CD4-positive, alpha-beta T cell treated with Interleukin-12 subunit alpha and Interleukin-12 subunit beta, for 1 hour (primary cell): ENCODE measurements at regions not wholly inside any gene's neighbourhood (a gene's known extent, or its start where the extent isn't known, plus 50 kb on each side); places are given as distances from the start of the nearest gene placed in this dataset.
"Not testable (repeated sequence)": the region's sequence is repeated elsewhere in the genome, so short reads cannot be mapped to it uniquely, and the experiment has no call there.

Source experiments
- DNase-seq: peaks from one replicate; pipeline ENCODE4 v3.0.0-alpha.2; 2020

GRCh38 chr14:24744641-24745040, 110.7 kb upstream of the GZMB start:
- DNase-seq: no peak

GRCh38 chr14:24741871-24742270, 107.9 kb upstream of the GZMB start:
- no peak for DNase-seq

- no peak for DNase-seq
Observed at GRCh38 chr14:24735984-24736630, 102.1 kb upstream of the GZMB start.

- peak; percentile 48 for DNase-seq
Observed at GRCh38 chr14:24734917-24735500, 101.0 kb upstream of the GZMB start.

GRCh38 chr14:24726480-24726879, 92.5 kb upstream of the GZMB start:
- no peak for DNase-seq

- no peak for DNase-seq
Observed at GRCh38 chr14:24725311-24725710, 91.3 kb upstream of the GZMB start.

GRCh38 chr14:24721775-24722174, 87.8 kb upstream of the GZMB start:
- DNase-seq: no peak

- no peak for DNase-seq
Observed at GRCh38 chr14:24715239-24715638, 81.2 kb upstream of the GZMB start.

- DNase-seq: no peak
Observed at GRCh38 chr14:24713404-24713803, 79.4 kb upstream of the GZMB start.

- no peak for DNase-seq
Observed at GRCh38 chr14:24712909-24713308, 78.9 kb upstream of the GZMB start.

- no peak for DNase-seq
Observed at GRCh38 chr14:24712374-24712773, 78.4 kb upstream of the GZMB start.

- peak; percentile 70 for DNase-seq
Observed at GRCh38 chr14:24710403-24711112, 76.6 kb upstream of the GZMB start.

- DNase-seq: no peak
Observed at GRCh38 chr14:24708684-24709083, 74.7 kb upstream of the GZMB start.

GRCh38 chr14:24706351-24706750, 72.4 kb upstream of the GZMB start:
- no peak for DNase-seq

GRCh38 chr14:24705840-24706239, 71.8 kb upstream of the GZMB start:
- no peak for DNase-seq

GRCh38 chr14:24701062-24701461, 67.1 kb upstream of the GZMB start:
- no peak for DNase-seq

- DNase-seq: no peak
Observed at GRCh38 chr14:24700511-24700910, 66.5 kb upstream of the GZMB start.

GRCh38 chr14:24699052-24699451, 65.1 kb upstream of the GZMB start:
- DNase-seq: no peak

GRCh38 chr14:24696280-24696920, 62.4 kb upstream of the GZMB start:
- not testable (repeated sequence) for DNase-seq

- DNase-seq: peak; percentile 31
Observed at GRCh38 chr14:24695265-24696241, 61.6 kb upstream of the GZMB start.

- peak; percentile 29 for DNase-seq
Observed at GRCh38 chr14:24694680-24695079, 60.7 kb upstream of the GZMB start.

GRCh38 chr14:24693983-24694382, 60.0 kb upstream of the GZMB start:
- no peak for DNase-seq

- no peak for DNase-seq
Observed at GRCh38 chr14:24693353-24693737, 59.4 kb upstream of the GZMB start.
